Breast epithelium (tissue), 3 donors: ENCODE measurements at regions not wholly inside any gene's neighbourhood (a gene's known extent, or its start where the extent isn't known, plus 50 kb on each side); places are given as distances from the start of the nearest gene placed in this dataset.

Experiments used
- CTCF ChIP-seq, 3 donors: fragments of 450-650 bp; IDR thresholded peaks; one replicate each; pipeline ENCODE4 v1.5.1; 2016 to 2017; ENCODE audit warnings: antibody characterized with exemption in 3 of 3, mild to moderate bottlenecking in 3 of 3, moderate library complexity in 3 of 3
- POLR2AphosphoS5 ChIP-seq, 3 donors: sonication (generic); formaldehyde crosslinking; IDR thresholded peaks; one replicate each; pipeline ENCODE4 v1.6.1; 2017; ENCODE audit warnings: antibody characterized with exemption in 3 of 3

- TF ChIP-seq CTCF (IDR thresholded peaks at IDR 0.05) (no peak), POLR2AphosphoS5 (IDR thresholded peaks at IDR 0.05) (no peak)
These were observed 290.2 kb upstream of the TCF4 start for GRCh38 chr18:55878224-55878623.
